ENCODE measurements at regions not wholly inside any gene's neighbourhood (a gene's known extent, or its start where the extent isn't known, plus 50 kb on each side); places are given as distances from the start of the nearest gene placed in this dataset.

- no peak overlapping the region for H3K4me2 ChIP-seq (ENCODE audit: low read length)
- no peak overlapping the region for H3K27ac ChIP-seq (ENCODE audit: low read depth, low read length)
- WGBS (ENCODE audit: extremely low coverage, insufficient coverage, insufficient read length) = no CpG with 5 or more reads among the region's 2 CpGs
- H2BK120ac ChIP-seq (ENCODE audit: insufficient read depth, low read length, poor library complexity) = no peak overlapping the region
- H4K12ac ChIP-seq (ENCODE audit: low read depth, low read length) = no peak overlapping the region
- H3K79me1 ChIP-seq (ENCODE audit: low read length) = no peaks in the 10 kb centered on the region
- H3K9me3 ChIP-seq (ENCODE audit: insufficient read depth, low read depth, low read length) = no peaks in the 10 kb centered on the region
- H2BK12ac ChIP-seq (ENCODE audit: low read length) = no peak overlapping the region
- H3K79me2 ChIP-seq (ENCODE audit: control insufficient read depth, insufficient read depth, low read length, poor library complexity) = no peaks in the 10 kb centered on the region
- H3K4me1 ChIP-seq (ENCODE audit: control insufficient read depth in 1 of 2, insufficient read depth in 2 of 2, low read length in 2 of 2) = no peaks in the 10 kb centered on the region
- no peaks in the 10 kb centered on the region for H3K27me3 ChIP-seq (ENCODE audit: insufficient read depth, low read length)
- H3K36me3 ChIP-seq (ENCODE audit: control insufficient read depth in 1 of 2, insufficient read depth in 2 of 2, low read length in 2 of 2) = no peaks in the 10 kb centered on the region
- no peak overlapping the region for H2AFZ ChIP-seq (ENCODE audit: insufficient read depth, low read length, poor library complexity)
- H3K9ac ChIP-seq (ENCODE audit: low read length) = no peak overlapping the region
- no peak overlapping the region for H3K18ac ChIP-seq (ENCODE audit: low read length)
- H3K14ac ChIP-seq (ENCODE audit: low read length) = no peak overlapping the region
- H3K23ac ChIP-seq (ENCODE audit: low read length) = no peak overlapping the region
- H4K8ac ChIP-seq (ENCODE audit: low read depth, low read length) = no peak overlapping the region
- H3K4me3 ChIP-seq (ENCODE audit: low read depth, low read length) = no peak overlapping the region
- H2BK5ac ChIP-seq (ENCODE audit: low read depth, low read length, poor library complexity) = no peak overlapping the region
- no peak overlapping the region for H4K91ac ChIP-seq (ENCODE audit: low read depth, low read length)
- DNase-seq = no peak
- no peak overlapping the region for H3K4ac ChIP-seq (ENCODE audit: low read depth, low read length)
- H2AK5ac ChIP-seq (ENCODE audit: low read length) = no peak overlapping the region
Measured at GRCh38 chr11:131137046-131137445, 220.8 kb upstream of the SNX19 start.

- no peaks in the 10 kb centered on the region for H3K9me3 ChIP-seq (ENCODE audit: insufficient read depth, low read depth, low read length)
- H3K27me3 ChIP-seq (ENCODE audit: insufficient read depth, low read length) = no peaks in the 10 kb centered on the region
- no peak overlapping the region for H2AK5ac ChIP-seq (ENCODE audit: low read length)
- no peak overlapping the region for H2BK12ac ChIP-seq (ENCODE audit: low read length)
- H3K9ac ChIP-seq (ENCODE audit: low read length) = no peak overlapping the region
- H3K4me2 ChIP-seq (ENCODE audit: low read length) = no peak overlapping the region
- no peak overlapping the region for H2BK120ac ChIP-seq (ENCODE audit: insufficient read depth, low read length, poor library complexity)
- no peak overlapping the region for H3K27ac ChIP-seq (ENCODE audit: low read depth, low read length)
- no peaks in the 10 kb centered on the region for H3K79me2 ChIP-seq (ENCODE audit: control insufficient read depth, insufficient read depth, low read length, poor library complexity)
- H3K23ac ChIP-seq (ENCODE audit: low read length) = no peak overlapping the region
- no peak for DNase-seq
- H4K8ac ChIP-seq (ENCODE audit: low read depth, low read length) = no peak overlapping the region
- H3K4me1 ChIP-seq (ENCODE audit: control insufficient read depth in 1 of 2, insufficient read depth in 2 of 2, low read length in 2 of 2) = no peaks in the 10 kb centered on the region
- no peak overlapping the region for H3K4ac ChIP-seq (ENCODE audit: low read depth, low read length)
- H3K36me3 ChIP-seq (ENCODE audit: control insufficient read depth in 1 of 2, insufficient read depth in 2 of 2, low read length in 2 of 2) = no peaks in the 10 kb centered on the region
- H3K14ac ChIP-seq (ENCODE audit: low read length) = no peak overlapping the region
- H4K12ac ChIP-seq (ENCODE audit: low read depth, low read length) = no peak overlapping the region
- H2BK5ac ChIP-seq (ENCODE audit: low read depth, low read length, poor library complexity) = no peak overlapping the region
- no peak overlapping the region for H3K4me3 ChIP-seq (ENCODE audit: low read depth, low read length)
- no peaks in the 10 kb centered on the region for H3K79me1 ChIP-seq (ENCODE audit: low read length)
- no CpG with 5 or more reads among the region's 4 CpGs for WGBS (ENCODE audit: extremely low coverage, insufficient coverage, insufficient read length)
- H4K91ac ChIP-seq (ENCODE audit: low read depth, low read length) = no peak overlapping the region
- no peak overlapping the region for H2AFZ ChIP-seq (ENCODE audit: insufficient read depth, low read length, poor library complexity)
- H3K18ac ChIP-seq (ENCODE audit: low read length) = no peak overlapping the region
Measured at GRCh38 chr11:131138731-131139130, 222.5 kb upstream of the SNX19 start.

GRCh38 chr11:131145791-131146190 is 224.6 kb upstream of the NTM start:
- H3K4me2 ChIP-seq (ENCODE audit: low read length) = no peak overlapping the region
- no peak overlapping the region for H2AFZ ChIP-seq (ENCODE audit: insufficient read depth, low read length, poor library complexity)
- H3K9me3 ChIP-seq (ENCODE audit: insufficient read depth, low read depth, low read length) = no peaks in the 10 kb centered on the region
- DNase-seq = no peak
- no peak overlapping the region for H2AK5ac ChIP-seq (ENCODE audit: low read length)
- no peak overlapping the region for H3K4ac ChIP-seq (ENCODE audit: low read depth, low read length)
- no peak overlapping the region for H3K23ac ChIP-seq (ENCODE audit: low read length)
- H3K4me1 ChIP-seq (ENCODE audit: control insufficient read depth in 1 of 2, insufficient read depth in 2 of 2, low read length in 2 of 2) = no peaks in the 10 kb centered on the region
- no peak overlapping the region for H3K9ac ChIP-seq (ENCODE audit: low read length)
- no peak overlapping the region for H2BK5ac ChIP-seq (ENCODE audit: low read depth, low read length, poor library complexity)
- no peak overlapping the region for H2BK12ac ChIP-seq (ENCODE audit: low read length)
- no peak overlapping the region for H3K14ac ChIP-seq (ENCODE audit: low read length)
- no peaks in the 10 kb centered on the region for H3K36me3 ChIP-seq (ENCODE audit: control insufficient read depth in 1 of 2, insufficient read depth in 2 of 2, low read length in 2 of 2)
- H4K12ac ChIP-seq (ENCODE audit: low read depth, low read length) = no peak overlapping the region
- H3K79me1 ChIP-seq (ENCODE audit: low read length) = no peaks in the 10 kb centered on the region
- no peak overlapping the region for H3K27ac ChIP-seq (ENCODE audit: low read depth, low read length)
- H3K79me2 ChIP-seq (ENCODE audit: control insufficient read depth, insufficient read depth, low read length, poor library complexity) = no peaks in the 10 kb centered on the region
- no peak overlapping the region for H3K18ac ChIP-seq (ENCODE audit: low read length)
- WGBS (ENCODE audit: extremely low coverage, insufficient coverage, insufficient read length) = no CpG with 5 or more reads among the region's 5 CpGs
- H2BK120ac ChIP-seq (ENCODE audit: insufficient read depth, low read length, poor library complexity) = no peak overlapping the region
- no peaks in the 10 kb centered on the region for H3K27me3 ChIP-seq (ENCODE audit: insufficient read depth, low read length)
- no peak overlapping the region for H4K8ac ChIP-seq (ENCODE audit: low read depth, low read length)
- H3K4me3 ChIP-seq (ENCODE audit: low read depth, low read length) = no peak overlapping the region
- H4K91ac ChIP-seq (ENCODE audit: low read depth, low read length) = no peak overlapping the region

- Histone ChIP-seq H3K4ac (ENCODE audit: low read depth, low read length) (no peak overlapping the region), H3K4me3 (ENCODE audit: low read depth, low read length) (no peak overlapping the region), H2BK5ac (ENCODE audit: low read depth, low read length, poor library complexity) (no peak overlapping the region), H3K14ac (ENCODE audit: low read length) (no peak overlapping the region), H3K27ac (ENCODE audit: low read depth, low read length) (no peak overlapping the region), H4K91ac (ENCODE audit: low read depth, low read length) (no peak overlapping the region), H3K79me2 (ENCODE audit: control insufficient read depth, insufficient read depth, low read length, poor library complexity) (no peaks in the 10 kb centered on the region), H3K4me2 (ENCODE audit: low read length) (no peak overlapping the region), H4K8ac (ENCODE audit: low read depth, low read length) (no peak overlapping the region), H2AFZ (ENCODE audit: insufficient read depth, low read length, poor library complexity) (no peak overlapping the region), H3K79me1 (ENCODE audit: low read length) (no peaks in the 10 kb centered on the region), H3K27me3 (ENCODE audit: insufficient read depth, low read length) (no peaks in the 10 kb centered on the region), H2BK120ac (ENCODE audit: insufficient read depth, low read length, poor library complexity) (no peak overlapping the region), H3K36me3 (ENCODE audit: control insufficient read depth in 1 of 2, insufficient read depth in 2 of 2, low read length in 2 of 2) (no peaks in the 10 kb centered on the region), H2AK5ac (ENCODE audit: low read length) (no peak overlapping the region), H3K9me3 (ENCODE audit: insufficient read depth, low read depth, low read length) (no peaks in the 10 kb centered on the region), H4K12ac (ENCODE audit: low read depth, low read length) (no peak overlapping the region), H3K4me1 (ENCODE audit: control insufficient read depth in 1 of 2, insufficient read depth in 2 of 2, low read length in 2 of 2) (no peaks in the 10 kb centered on the region), H2BK12ac (ENCODE audit: low read length) (no peak overlapping the region), H3K23ac (ENCODE audit: low read length) (no peak overlapping the region), H3K9ac (ENCODE audit: low read length) (no peak overlapping the region), H3K18ac (ENCODE audit: low read length) (no peak overlapping the region)
- DNase-seq = no peak
- WGBS (ENCODE audit: extremely low coverage, insufficient coverage, insufficient read length) = no CpG with 5 or more reads among the region's 5 CpGs
Measured at GRCh38 chr11:131146827-131147490, 223.5 kb upstream of the NTM start.
